Activated CD8-positive, alpha-beta memory T cell treated with anti-CD3 and anti-CD28 coated beads, Interleukin-2, amount 50 U/mL, for 4 hours (primary cell): ENCODE measurements at regions not wholly inside any gene's neighbourhood (a gene's known extent, or its start where the extent isn't known, plus 50 kb on each side); places are given as distances from the start of the nearest gene placed in this dataset.

Source experiments
- DNase-seq: peaks from one replicate; pipeline ENCODE4 v3.0.0-alpha.2; 2020

- DNase-seq = no peak
Observed at GRCh38 chr2:6310256-6311215, 555.2 kb downstream of the CMPK2 start.

GRCh38 chr2:6312367-6312766 lies 553.3 kb downstream of the CMPK2 start:
- DNase-seq = no peak

- no peak for DNase-seq
Observed at GRCh38 chr2:6314218-6314960, 551.3 kb downstream of the CMPK2 start.

GRCh38 chr2:6325616-6326015 lies 540.1 kb downstream of the CMPK2 start:
- no peak for DNase-seq

GRCh38 chr2:6326958-6327357 lies 538.7 kb downstream of the CMPK2 start:
- no peak for DNase-seq

- no peak for DNase-seq
Observed at GRCh38 chr2:6336752-6337471, 528.8 kb downstream of the CMPK2 start.

- no peak for DNase-seq
Observed at GRCh38 chr2:6337472-6337820, 528.3 kb downstream of the CMPK2 start.

- DNase-seq = no peak
Observed at GRCh38 chr2:6341588-6342129, 524.0 kb downstream of the CMPK2 start.

- DNase-seq = no peak
Observed at GRCh38 chr2:6342273-6342920, 523.3 kb downstream of the CMPK2 start.

GRCh38 chr2:6343076-6343475 lies 522.6 kb downstream of the CMPK2 start:
- no peak for DNase-seq

GRCh38 chr2:6352247-6352646 lies 513.5 kb downstream of the CMPK2 start:
- no peak for DNase-seq

GRCh38 chr2:6352906-6353515 lies 512.7 kb downstream of the CMPK2 start:
- DNase-seq = no peak

GRCh38 chr2:6353669-6354068 lies 512.0 kb downstream of the CMPK2 start:
- no peak for DNase-seq

GRCh38 chr2:6354546-6354945 lies 511.2 kb downstream of the CMPK2 start:
- no peak for DNase-seq

- no peak for DNase-seq
Observed at GRCh38 chr2:6355886-6356761, 509.6 kb downstream of the CMPK2 start.

- no peak for DNase-seq
Observed at GRCh38 chr2:6358546-6358945, 507.2 kb downstream of the CMPK2 start.

GRCh38 chr2:6358985-6359384 lies 506.7 kb downstream of the CMPK2 start:
- DNase-seq = no peak

GRCh38 chr2:6359964-6360363 lies 505.7 kb downstream of the CMPK2 start:
- DNase-seq = no peak

- DNase-seq = no peak
Observed at GRCh38 chr2:6362671-6363450, 502.8 kb downstream of the CMPK2 start.

GRCh38 chr2:6368281-6368680 lies 497.4 kb downstream of the CMPK2 start:
- no peak for DNase-seq
